HG02885 (cell line): ENCODE measurements at regions not wholly inside any gene's neighbourhood (a gene's known extent, or its start where the extent isn't known, plus 50 kb on each side); places are given as distances from the start of the nearest gene placed in this dataset.

Source experiments
- ATAC-seq: cut with Tn5 transposase; IDR thresholded peaks from one replicate; pipeline ENCODE4 v1.9.1; 2021; ENCODE audit warnings: mild to moderate bottlenecking; ENCODE audit not compliant: unreplicated experiment, poor library complexity

GRCh38 chr15:47209591-47209990, 507.7 kb upstream of the SEMA6D start:
- ATAC-seq, result no peak

- no peak for ATAC-seq
Observed at GRCh38 chr15:47212222-47213010, 504.9 kb upstream of the SEMA6D start.

GRCh38 chr15:47213883-47214282, 503.4 kb upstream of the SEMA6D start:
- no peak for ATAC-seq

GRCh38 chr15:47218295-47218694, 499.0 kb upstream of the SEMA6D start:
- no peak for ATAC-seq

DNA sequence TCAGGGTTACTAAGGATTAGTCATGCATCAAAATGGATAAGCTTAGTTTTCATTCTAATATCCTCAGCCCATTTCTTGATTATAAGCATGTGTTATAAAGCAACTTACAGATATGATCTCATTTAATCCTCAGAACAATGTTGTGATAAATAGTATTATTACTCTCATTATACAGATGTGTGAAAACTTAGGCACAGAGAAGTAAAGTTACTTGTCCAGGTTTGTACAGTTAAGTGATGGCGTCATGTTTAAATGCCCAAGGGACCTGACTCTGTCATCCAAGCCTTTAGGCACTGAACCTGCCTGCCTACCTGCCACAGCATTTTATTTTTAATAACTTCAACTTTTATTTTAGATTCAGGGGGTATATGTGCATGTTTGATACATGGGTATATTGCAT, 472.9 kb upstream of the SEMA6D start:
- ATAC-seq, result no peak

DNA sequence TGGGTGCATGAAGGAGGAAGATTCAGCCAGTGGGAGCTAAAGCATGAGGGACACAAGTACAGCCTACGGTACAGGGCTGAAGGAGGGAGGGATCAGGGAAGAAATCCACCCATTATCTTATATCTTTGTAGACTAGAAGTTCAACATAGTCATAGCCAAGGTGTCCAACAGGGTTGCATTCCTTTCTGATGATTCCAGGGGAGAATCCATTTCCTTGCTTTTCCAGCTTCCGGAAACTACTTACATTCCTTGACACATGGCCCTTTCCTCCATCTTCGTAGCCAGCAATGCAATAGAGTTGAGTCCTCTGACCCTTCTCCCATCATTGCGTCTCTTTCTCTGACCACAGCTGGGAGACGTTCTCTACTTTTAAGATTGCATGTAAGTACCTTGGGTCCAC, 471.0 kb upstream of the SEMA6D start:
- ATAC-seq, result no peak

DNA sequence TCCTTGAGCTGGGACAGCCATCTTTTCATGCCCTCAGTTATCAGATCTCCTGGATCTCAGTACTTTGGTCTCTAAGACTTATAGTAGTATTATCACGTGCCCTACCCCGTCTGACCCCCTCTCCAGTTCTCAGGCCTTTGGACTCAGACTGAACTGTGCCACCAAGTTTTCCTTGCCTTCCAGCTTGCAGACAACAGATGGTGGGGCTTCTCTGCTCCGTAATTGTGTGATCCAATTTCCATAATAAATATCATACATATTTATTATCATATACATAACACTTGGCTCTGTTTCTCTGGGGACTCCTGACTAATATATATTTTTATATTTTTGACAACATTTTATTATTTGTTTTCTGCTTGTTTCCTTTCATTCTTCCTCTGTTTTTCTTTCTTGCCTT, 458.8 kb upstream of the SEMA6D start:
- no peak for ATAC-seq

DNA sequence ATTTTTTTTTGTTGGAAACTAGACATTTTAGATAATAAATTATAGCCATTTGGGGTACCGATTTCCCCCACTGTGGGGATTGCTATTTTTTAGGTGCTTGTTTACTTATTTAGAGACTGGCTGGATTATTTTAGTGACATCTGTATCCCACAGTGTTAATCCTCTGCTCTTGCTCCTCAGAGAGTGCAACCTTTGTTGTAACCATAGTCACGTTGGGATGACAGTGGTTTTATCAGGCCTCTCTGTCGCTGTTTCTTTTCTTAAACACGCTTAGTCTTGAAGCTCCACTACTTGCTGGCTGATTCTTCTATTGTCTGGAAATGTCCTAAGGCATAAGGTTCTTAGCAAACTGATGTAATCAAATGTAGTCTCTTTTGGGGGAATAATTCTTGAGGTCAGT, 451.6 kb upstream of the SEMA6D start:
- ATAC-seq, result no peak

DNA sequence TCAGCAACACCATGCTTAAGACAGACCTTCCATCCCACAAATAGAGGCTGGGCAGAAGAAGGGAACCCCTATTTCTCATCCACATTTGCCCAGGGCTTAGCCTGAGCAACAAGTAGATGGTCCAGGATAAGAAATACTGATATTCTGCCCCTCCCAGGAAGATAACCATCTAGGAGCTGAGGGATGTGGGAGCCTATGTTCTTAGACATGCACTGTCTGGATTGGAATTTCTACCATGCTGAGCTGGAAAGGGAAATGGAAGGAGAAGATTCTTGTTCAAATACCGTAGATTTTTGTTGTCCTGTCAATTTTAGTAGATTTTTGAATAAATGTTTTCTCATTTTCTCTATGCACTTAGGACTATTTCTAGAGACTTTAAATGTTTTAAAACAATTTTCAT, 450.7 kb upstream of the SEMA6D start:
- no peak for ATAC-seq

DNA sequence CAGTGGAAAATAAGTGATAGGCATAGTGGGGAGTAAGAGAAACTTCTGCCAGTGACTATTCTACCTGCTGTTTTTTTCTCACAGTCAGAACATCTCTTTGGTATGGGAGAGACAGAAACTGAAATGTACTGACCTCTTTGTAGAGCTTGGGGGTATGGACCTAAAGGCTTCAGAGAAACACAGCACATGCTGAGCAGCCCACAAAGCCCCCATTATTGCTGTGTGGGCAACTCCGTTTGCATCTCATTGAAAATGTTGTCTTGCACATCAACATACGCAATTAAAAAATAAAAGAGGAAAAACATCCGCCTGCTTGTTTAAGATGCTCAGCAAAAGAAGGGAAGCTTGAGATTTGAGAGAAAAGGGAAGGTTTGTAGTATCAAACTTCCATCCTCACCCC, 443.4 kb upstream of the SEMA6D start:
- ATAC-seq, result no peak

- no peak for ATAC-seq
Observed at GRCh38 chr15:47283246-47283645, 434.1 kb upstream of the SEMA6D start.

DNA sequence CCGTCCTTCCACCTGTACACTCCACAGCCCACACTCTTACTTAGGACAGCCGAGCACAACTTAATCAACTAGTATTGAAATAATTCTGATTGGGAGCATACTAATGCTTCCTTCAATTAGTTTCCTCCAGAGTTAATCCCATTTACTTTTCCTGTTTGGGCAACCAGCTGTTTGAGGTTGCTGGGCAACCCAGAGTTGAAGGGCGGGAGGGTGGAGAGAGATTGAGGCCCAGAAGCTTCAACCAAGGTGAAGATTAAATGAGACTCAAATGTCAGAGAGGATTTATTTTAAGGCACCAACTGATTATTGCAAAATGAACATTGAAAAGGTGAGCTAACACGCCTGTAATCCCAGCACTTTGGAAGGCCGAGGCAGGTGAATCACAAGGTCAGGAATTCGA, 428.5 kb upstream of the SEMA6D start:
- no peak for ATAC-seq

- no peak for ATAC-seq
Observed at GRCh38 chr15:47289656-47290055, 427.6 kb upstream of the SEMA6D start.

- ATAC-seq, result no peak
Observed at GRCh38 chr15:47291767-47292166, 425.5 kb upstream of the SEMA6D start.

GRCh38 chr15:47292638-47293190, 424.6 kb upstream of the SEMA6D start:
- ATAC-seq, result no peak

GRCh38 chr15:47293466-47294162, 423.7 kb upstream of the SEMA6D start:
- no peak for ATAC-seq

DNA sequence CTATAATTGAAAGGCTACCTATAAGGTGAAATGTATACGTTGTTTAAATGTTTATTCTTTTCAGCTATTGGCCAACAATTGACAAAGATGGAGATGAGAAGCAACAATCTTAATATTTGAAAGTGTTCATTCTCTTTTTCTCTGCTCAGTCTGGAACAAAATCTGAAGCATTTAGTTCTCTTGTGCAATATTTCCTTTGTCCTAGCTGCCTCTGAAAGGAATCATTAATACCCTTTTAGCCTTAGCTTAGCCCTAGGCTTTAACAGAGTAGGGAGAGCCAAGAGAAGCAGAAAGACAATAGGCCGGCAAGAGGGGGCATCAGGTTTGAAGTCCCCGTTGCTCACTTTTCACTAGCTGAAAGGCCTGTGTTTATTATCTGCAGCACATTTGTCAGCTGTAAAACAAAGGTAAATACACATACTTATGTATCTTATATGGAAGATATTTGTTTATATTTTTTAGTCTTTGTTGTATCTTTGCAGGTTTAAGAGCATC, 422.5 kb upstream of the SEMA6D start:
- no peak for ATAC-seq

GRCh38 chr15:47296881-47297280, 420.4 kb upstream of the SEMA6D start:
- ATAC-seq, result no peak

DNA sequence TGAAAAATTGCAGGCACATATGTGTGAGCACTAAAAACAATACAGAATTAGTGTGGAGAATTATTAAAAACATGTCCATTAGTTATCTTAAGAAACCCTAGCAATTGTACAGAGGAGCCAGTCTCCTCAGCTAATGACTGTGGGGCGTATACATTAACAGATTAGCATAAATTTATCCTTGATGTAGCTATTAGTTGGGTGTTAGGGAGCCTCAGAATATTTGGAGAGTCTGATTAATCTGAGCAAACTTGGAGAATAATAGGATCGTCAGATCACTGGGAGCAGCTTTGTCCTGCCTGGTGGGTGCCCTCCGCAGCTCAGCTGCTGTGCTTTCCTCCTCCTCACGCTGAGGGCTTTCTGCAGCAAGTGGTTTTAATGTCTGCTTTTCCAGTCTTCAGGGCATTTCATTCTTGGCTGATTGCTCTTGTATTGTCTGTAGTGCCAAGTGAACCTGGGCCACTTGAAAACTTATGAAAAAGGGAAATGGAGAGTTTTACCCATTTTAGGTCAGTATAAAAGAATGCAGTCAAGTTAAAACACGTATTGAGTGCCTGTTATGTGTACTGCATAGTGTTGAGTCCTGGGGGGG, 417.4 kb upstream of the SEMA6D start:
- no peak for ATAC-seq

GRCh38 chr15:47300596-47300995, 416.7 kb upstream of the SEMA6D start:
- ATAC-seq, result no peak

GRCh38 chr15:47301481-47301880, 415.8 kb upstream of the SEMA6D start:
- ATAC-seq, result no peak
